ENCODE measurements at regions not wholly inside any gene's neighbourhood (a gene's known extent, or its start where the extent isn't known, plus 50 kb on each side); places are given as distances from the start of the nearest gene placed in this dataset.

- FAIRE-seq = no peak
Measured at GRCh38 chr12:98151984-98152383, 363.4 kb upstream of the TMPO start.

GRCh38 chr12:98154850-98155249, 360.5 kb upstream of the TMPO start:
- FAIRE-seq = no peak

GRCh38 chr12:98156697-98157096, 358.7 kb upstream of the TMPO start:
- no peak for FAIRE-seq

- no peak for FAIRE-seq
Measured at GRCh38 chr12:98162906-98163678, 352.3 kb upstream of the TMPO start.

DNA sequence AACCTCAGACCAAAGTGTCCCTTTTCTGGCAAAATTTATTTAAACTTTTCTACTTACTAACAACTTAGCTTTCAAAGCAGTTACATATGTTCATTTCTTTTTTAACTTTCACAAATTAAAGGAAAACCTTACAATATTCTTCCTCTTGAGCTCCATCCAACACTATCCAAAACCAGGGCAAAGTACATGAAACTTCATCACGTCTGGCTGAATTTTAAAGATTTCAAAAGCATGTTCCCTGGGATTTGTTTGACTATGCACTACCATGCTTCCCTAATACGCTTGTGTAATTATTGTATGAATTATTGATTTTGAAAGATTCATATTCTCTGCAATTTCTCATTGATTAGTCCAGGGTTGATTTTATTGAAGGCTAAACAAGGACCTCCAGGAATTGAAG, 343.1 kb upstream of the TMPO start:
- FAIRE-seq = no peak

GRCh38 chr12:98172801-98173200, 342.6 kb upstream of the TMPO start:
- no peak for FAIRE-seq

GRCh38 chr12:98173773-98174427, 341.5 kb upstream of the TMPO start:
- FAIRE-seq = no peak

GRCh38 chr12:98174428-98174809, 341.0 kb upstream of the TMPO start:
- no peak for FAIRE-seq

DNA sequence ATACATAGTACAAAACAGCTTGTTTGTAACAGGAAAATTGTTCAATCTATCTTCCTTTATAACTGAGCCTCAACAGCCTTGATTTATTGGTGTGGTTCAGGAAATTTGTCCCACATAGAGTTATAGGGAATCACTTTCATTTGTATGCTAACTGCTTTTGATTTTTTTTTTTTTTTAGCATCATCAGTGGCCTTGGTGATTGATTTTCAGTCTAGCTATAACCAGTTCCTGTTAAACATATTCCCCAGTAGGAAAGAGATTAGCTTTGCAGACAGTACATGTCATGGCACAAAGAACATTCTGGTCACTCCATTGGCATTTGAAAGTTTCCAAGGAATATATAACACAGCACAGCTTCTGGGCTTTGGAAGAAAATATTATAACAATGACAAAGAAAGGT, 337.3 kb upstream of the TMPO start:
- no peak for FAIRE-seq

GRCh38 chr12:98179151-98179550, 336.2 kb upstream of the TMPO start:
- no peak for FAIRE-seq

GRCh38 chr12:98180603-98181002, 334.8 kb upstream of the TMPO start:
- FAIRE-seq = no peak

DNA sequence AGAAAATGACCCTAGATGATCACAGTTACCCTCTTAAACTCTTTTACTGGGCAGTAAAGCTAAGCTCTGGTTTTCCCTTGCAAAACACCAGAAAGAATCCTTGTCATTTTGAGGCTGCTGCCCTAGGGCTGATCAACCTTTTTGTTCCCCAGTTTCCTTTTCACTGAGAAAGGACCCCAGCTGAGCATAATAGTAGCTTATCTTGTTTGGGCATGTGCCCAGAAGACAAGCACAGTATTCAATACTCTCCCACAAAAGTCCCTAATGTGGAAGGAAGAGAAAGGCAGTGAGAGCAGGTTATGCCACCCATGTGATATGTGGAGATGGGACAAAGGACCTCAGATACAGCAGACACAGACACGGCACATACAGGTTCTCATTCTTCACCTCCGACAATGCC, 332.6 kb upstream of the TMPO start:
- no peak for FAIRE-seq

DNA sequence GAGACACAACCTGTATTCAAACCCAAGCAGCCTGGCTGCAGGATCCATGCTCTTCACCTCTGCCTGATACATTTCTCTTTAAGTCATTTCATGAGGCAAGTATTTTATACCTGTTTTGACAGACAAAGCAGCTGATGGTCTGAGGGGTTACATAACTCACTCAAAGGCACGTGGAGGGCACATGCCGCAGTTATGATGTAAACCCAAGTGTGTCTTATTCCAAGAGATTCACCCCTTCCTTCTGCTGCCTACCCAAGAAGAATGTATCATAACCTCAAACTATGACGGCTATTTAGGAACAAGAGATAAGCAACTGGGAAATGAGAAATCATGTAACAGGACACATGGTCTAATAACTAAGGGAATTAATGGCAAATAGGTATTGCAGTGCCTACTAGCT, 329.8 kb upstream of the TMPO start:
- FAIRE-seq = no peak

GRCh38 chr12:98188650-98189077, 326.7 kb upstream of the TMPO start:
- no peak for FAIRE-seq

DNA sequence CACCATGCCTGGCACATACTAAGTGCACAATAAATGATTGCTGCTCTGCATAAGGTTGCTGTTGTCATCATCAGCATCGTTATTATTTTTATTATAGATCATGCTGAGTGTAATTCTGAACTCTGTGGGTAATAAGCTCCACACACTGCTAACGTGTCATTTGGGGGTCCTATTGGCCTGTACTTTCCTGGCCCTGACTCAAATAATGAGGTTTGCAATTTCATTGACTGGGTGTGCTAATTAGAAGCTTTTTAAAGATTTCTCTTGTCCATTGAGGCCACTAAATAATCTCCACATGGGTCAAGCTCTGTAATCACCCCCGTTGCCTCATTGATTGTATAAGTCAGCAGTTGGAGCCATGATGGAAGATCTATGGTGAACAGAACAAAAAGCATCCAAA, 320.8 kb upstream of the TMPO start:
- no peak for FAIRE-seq

DNA sequence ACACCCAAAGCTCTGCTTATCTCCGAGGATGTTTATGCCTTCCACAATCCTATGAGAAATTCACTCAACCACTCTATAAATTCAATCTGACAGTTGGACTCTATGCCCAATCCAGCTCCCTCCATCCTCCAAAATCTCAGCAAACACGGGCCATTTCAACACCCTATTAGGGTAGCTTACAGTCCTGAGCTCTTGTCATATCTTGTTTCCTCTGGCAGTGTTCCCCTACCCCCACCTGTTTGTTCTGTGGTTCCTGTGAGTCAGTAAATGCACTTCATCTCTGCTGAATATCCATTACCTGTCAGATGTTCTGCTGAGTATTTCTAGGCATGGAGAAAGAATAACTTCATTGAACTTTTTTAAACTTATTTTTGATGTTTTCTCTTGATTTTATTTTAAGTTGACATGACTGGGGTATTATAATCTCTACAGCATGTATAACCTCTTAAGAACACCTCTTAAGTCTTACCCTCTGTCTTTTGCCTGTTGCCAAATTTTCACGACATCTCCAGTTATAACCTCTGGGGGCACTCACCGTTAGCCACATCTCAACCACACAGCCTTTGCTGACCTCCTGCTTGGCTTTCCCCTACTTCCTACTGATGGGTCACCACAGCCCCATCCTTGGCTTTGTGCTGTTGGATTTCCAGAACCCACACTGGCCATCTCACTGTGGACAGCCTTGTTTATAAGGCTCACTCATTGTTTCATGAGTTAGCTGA, 317.0 kb upstream of the TMPO start:
- FAIRE-seq = no peak

GRCh38 chr12:98208816-98209215, 306.6 kb upstream of the TMPO start:
- FAIRE-seq = no peak

DNA sequence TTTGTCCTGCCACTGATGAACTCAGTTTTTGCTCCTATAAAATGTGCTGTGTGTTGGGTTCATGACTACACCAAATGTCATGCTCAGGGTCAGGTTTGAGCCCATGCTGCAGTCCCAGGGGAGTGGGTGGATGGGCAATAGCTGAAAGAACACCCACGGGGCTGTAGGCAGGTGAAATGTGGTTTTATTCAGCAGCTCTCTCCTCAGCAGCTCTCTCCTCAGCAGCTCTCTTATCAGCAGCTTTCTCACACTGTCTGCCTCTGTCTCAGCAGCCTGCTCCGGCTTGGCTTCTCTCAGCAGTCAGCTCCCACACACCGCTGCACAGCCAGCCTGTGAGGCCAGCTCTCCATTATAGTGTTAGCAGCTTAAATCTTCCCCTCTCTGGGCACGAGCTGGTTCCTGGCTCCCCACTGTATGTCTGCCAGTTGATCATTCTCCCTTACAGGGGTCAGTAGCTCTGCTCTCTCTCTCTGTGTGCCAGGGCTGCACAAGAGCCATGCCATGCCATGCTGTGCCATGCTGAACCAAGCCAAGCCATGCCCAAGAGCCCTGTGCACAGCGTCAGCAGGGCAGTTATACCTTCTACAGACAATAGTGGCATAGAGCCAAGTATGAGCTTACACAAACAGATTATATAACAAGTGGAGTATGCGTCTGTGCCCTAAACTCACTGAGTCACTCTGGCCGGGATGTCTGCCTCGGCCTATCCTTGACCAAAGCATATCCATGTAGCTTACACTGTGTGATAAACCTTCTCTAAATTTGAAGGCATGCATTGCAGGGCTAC, 303.3 kb upstream of the TMPO start:
- no peak for FAIRE-seq

DNA sequence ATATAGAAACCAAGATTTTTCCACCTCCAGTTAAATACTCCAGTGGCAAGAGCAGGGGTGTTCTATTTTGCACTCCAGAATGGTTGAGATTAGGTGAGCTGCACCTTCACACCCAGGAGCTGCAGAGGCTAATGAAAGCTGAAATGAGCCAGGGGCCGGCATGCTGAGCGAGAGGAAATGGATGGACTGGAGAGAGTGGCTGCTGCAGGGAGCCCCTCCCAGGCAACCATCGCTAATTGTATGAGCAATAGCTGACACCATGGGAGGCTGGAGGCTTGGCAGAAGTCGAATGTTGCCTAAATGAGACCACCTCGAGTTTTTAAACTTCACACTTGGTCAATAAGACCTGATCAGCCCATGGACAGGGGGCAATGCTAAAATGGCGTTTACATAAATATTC, 301.8 kb upstream of the TMPO start:
- FAIRE-seq = no peak

GRCh38 chr12:98217257-98217656, 298.1 kb upstream of the TMPO start:
- no peak for FAIRE-seq

GRCh38 chr12:98220636-98221035, 294.8 kb upstream of the TMPO start:
- FAIRE-seq = no peak

- FAIRE-seq = no peak
Measured at GRCh38 chr12:98221243-98221808, 294.1 kb upstream of the TMPO start.

GRCh38 chr12:98222135-98222534, 293.3 kb upstream of the TMPO start:
- no peak for FAIRE-seq
